Activated gamma-delta T cell (primary cell): ENCODE measurements at regions not wholly inside any gene's neighbourhood (a gene's known extent, or its start where the extent isn't known, plus 50 kb on each side); places are given as distances from the start of the nearest gene placed in this dataset.
"Not testable (repeated sequence)": the region's sequence is repeated elsewhere in the genome, so short reads cannot be mapped to it uniquely, and the experiment has no call there.

ENCODE experiments used
- DNase-seq: peaks from one replicate; lab custom pipeline; 2025; lab: John Stamatoyannopoulos, UW

DNA sequence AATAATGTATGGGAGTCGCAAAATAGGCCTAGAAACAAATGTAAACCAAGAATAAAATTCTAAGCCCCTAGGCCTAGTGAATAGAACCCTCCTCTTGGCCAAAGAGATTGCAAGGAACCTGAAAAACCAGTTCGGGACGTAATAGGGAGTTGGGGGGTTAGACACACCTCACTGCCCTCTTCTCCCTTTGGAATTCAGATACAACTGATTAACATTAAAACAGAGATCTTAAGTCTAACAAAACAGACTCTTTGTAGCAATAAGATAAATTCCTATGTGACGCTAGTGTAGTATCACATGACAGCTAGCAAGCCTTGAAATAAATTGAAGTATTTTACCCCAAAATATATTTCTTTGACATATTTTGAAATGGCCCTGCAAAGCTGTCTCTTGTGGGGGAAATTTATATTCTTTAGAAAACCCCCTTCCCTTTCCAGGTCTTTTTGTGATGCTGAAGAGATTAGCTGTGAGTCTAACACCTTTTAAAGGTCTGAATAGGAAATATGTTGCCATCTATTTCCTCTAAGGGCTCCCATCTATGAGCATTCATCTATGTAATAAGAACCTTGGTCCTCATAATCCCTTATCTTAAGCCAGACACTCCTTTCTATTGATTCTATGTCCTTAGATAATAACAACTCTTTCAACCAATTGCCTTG is 623.4 kb upstream of the NRG3 start:
- DNase-seq, result no peak

DNA sequence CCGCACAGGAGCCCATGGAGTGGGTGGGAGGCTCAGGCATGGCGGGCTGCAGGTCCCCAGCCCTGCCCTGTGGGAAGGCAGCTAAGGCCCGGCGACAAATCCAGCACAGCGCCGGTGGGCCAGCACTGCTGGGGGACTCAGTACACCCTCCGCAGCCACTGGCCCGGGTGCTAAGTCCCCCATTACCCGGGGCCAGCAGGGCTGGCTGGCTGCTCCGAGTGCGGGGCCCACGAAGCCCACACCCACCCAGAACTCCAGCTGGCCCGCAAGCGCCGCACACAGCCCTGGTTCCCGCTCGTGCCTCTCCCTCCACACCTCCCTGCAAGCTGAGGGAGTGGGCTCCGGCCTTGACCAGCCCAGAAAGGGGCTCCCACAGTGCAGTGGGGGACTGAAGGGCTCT is 610.0 kb upstream of the NRG3 start:
- not testable (repeated sequence) for DNase-seq

DNA sequence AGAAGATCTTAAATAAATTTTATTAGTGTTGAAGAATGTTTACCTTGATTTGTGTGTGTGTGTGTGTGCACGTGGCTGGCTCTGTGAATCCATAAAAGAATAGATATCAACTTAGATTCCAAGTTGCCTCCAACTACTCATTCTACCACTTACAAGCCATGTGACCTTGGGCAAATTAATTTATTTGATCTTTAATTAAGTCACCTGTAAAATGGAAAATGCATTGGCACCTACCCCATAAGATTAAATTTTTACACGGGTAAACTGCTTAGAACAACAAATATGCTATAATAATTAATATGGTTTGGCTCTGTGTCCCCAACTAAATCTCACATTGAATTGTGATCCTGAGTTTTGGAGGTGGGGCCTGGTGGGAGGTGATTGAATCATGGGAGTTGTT is 604.9 kb upstream of the NRG3 start:
- DNase-seq, result no peak

DNA sequence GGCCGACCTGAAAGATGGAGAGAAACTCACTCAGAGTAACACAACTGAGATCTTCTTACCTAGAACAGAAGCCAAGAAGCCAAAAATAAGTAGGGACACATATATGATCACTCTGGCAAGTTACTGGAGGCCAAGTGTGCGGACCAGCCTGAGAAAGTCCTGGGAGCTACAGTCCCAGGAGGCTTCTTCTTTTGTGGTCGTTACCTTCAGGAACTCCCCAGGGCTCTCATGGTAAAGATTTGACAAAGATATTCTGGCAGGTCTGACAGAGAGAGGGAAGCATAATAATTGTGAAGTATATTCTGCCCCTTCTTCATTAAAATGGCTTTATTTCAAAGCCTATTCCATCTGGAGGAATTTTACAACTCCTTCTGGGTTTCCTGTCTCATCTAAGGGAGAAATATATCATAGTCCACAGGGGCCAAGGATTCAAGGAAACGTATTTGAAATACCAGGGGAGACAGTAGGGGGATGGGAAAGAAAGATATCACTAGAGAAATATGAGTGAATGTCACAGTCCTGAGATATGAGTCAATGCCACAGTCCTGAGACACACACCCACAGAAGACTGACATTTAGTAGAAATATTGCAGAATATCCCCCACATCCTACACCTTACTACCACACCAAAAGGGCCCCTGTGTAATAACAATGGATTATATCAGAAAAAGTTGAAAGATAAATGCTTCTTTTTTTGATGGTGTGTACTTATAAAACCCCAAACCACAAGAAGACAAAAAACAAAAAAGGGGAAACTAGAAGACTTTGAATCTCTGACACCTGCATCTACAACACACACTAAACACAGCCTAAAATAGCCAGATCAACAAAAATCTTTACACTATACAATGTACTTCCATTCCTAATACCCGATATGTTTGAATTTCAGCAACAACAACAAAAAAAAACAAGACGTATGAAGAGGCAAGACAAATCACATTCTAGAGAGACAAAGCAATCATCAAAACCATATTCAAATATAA is 594.2 kb upstream of the NRG3 start:
- DNase-seq, result no peak

DNA sequence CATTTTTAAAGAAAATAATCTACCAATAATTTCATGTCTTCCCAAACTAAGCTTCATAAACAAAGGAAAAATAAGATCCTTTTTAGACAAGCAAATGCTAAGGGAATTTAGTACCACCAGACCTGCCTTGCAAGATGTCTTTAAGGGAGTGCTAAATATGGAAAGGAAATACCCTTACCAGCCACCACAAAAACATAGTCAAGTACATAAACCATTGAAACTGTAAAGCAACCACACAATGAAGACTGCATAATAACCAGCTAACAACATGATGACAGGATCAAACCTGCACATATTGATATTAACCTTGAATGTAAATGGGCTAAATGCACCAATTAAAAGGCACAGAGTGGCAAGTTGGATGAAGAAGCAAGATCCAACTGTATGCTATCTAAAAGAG is 586.5 kb upstream of the NRG3 start:
- no peak for DNase-seq

DNA sequence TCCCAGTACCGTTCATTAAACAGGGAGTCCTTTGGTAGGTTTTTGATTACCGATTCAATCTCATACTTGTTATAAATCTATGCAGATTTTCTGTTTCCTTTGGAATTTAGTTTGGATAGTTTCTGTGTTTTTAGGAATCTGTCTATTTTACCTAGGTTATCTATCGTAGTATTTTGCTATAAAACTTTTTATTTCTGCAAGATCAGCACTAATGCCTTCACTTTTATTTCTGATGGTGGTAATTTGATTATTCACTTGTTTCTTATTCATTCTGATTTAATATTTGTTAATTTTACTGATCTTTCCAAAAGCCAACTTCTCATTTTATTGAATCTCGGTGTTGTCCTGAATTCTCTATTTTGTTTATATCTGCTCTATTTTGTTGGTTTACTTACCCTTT is 577.7 kb upstream of the NRG3 start:
- DNase-seq, result no peak

GRCh38 chr10:81303656-81304055 is 571.3 kb upstream of the NRG3 start:
- DNase-seq, result no peak

DNA sequence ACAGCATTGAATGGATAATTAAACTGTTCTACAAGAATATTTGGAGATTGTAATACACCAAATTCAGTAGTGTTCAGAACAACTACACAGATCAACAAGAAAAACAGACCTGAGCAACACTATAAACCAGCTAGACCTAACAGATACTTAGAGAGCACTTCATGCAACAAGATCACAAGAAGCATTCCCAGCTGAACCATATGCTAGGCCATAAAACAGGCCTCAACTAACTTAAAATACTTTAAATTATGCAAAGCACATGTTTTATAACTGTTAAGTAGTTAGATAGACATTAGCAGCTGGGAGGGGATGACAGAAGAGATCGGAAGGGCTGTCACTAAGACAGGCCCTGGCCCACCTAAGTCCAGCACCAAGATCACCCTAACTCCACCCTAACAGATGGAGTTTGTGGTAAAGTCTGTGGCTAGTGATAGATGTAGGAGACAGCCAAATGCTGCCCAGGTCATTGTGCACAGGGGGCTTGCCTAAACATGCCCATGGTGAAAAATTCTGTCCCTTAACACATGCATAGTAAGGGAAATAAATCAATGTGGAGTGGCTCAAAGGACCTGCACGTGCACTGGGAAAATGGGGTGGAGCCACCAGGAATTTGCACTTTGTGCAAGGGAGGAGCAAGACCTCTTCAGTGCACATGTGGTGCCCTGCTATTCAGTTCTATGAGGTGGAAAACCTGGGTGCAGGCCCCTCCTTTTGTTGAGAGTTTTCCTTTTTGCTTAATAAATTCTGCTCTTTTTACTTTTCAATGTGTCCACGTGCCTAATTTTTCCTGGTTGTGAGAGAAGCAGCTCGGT is 567.8 kb upstream of the NRG3 start:
- DNase-seq, result no peak

- no peak for DNase-seq
These were observed 565.9 kb upstream of the NRG3 start for GRCh38 chr10:81309041-81309552.

DNA sequence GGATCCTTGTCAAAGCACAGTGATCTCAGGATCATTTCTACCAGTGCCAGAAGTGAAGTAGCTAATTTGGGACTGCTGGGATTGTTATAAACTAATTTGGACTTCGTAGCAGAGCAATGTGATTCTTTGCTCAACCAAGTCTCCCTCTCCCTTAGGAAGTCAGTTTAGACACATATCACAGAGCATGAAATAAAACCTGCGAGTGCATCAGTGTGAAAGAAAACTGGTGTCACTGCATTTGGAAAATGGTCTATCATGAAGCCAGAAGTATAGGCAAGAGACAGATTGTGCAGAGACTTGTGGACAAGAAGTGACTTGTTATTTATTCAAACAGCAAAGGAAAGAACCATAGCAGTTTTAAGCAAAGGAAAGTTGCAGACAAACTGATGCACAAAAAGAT is 560.5 kb upstream of the NRG3 start:
- no peak for DNase-seq

DNA sequence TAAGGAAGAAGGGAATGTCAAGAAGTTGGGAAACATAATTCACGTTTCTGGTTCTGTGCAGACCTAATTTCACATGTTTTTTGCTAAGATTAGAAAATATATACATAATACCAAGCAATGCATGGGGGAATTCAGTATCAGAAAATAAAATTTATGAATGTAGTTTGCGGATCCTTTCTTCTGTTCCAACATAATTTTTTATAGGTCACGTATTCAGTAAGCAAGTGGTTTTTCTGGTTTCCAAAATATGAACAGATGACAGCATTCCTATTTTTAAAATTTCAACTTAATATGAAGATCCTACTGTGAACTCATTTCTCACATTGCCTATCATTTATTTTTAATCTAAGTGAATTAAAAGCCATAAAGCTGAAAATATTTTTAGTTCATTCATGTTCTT is 560.0 kb upstream of the NRG3 start:
- DNase-seq, result no peak

GRCh38 chr10:81348003-81348402 is 527.0 kb upstream of the NRG3 start:
- no peak for DNase-seq

- no peak for DNase-seq
These were observed 507.9 kb upstream of the NRG3 start for GRCh38 chr10:81367132-81367531.

DNA sequence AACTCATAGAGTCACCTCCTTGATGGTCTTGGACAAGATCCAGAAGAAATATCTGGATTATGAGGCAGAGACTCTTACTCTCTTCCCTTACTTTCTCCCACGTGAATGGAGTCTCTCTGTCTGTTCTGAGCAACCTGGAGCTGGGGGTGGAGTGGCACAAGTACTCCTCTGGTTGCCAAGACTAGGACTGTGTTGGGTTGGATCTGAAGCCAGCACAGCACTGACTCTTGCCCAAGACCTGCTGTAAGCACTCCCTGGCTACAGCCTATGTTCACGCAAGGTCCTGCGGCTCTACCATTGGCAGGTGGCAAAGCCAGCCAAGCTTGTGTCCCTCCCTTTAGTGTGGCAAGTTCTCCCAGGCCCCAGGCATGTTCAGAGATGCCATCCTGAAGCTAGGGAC is 488.2 kb upstream of the NRG3 start:
- DNase-seq, result no peak

- DNase-seq, result no peak
These were observed 471.5 kb upstream of the NRG3 start for GRCh38 chr10:81403451-81403850.

- no peak for DNase-seq
These were observed 469.6 kb upstream of the NRG3 start for GRCh38 chr10:81405399-81405798.

- no peak for DNase-seq
These were observed 461.0 kb upstream of the NRG3 start for GRCh38 chr10:81414038-81414437.

- DNase-seq, result no peak
These were observed 448.3 kb upstream of the NRG3 start for GRCh38 chr10:81426722-81427121.

DNA sequence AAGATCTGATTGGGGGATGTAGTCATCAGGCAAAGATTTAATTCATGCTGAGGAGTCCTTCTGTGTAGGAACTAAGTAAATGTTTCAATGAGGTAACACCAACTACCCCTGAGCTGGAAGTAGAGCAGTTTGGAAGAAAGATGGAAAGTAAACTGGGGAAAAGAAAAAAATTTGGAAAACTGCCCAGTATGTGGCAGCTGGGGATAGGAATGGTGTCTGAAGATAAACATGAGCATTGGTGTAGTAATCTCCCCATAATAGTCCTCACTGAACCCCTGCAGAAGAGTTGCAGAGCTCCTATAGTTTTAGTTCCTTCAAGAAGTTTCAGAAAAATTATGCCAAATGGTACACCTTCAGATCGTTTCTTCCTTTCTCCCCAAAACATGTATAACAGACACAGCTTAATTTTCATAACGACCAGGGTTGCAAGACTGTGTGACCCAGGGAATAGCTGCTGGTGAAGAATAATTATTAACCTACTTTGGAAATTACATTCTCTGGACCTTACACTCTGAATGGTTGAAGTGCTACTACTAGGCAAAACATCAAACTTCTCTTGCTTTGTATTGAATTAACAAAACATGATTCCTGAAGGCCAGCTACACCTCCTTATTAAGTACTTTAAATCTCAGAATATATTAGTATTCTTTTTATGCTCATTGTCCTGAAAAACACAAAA is 446.4 kb upstream of the NRG3 start:
- DNase-seq, result no peak

- no peak for DNase-seq
These were observed 435.5 kb upstream of the NRG3 start for GRCh38 chr10:81439445-81439844.

GRCh38 chr10:81441624-81442023 is 433.4 kb upstream of the NRG3 start:
- DNase-seq, result not testable (repeated sequence)
